ENCODE measurements at regions not wholly inside any gene's neighbourhood (a gene's known extent, or its start where the extent isn't known, plus 50 kb on each side); places are given as distances from the start of the nearest gene placed in this dataset.

DNA sequence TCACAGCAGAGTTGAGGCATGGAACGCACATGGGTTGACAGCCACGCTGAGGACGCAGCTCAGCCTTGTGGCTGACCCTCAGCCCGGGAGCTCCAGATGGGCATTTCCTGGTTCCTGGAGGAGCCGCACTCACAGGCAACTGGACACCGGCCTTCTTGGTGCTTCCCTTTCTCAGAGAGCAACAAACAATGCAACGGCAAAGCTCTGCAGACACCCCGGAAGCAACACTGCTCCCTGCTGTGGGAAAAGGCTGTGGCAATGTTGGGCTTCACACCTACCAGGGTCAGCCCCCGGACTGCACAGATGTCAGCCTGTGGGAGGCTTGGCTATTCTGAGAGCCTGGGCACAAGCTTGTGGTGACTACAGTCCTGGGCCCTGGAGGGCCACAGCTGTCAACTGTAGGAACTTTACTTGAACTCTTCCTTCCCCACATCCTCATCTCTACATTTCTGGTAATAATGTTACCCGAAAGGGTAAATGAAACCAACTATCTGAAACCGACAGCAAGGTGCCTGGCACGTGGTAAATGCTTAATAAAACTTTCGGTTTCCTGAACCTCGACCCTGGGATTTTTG, 597.5 kb upstream of the MKI67 start:
- no peak for DNase-seq

DNA sequence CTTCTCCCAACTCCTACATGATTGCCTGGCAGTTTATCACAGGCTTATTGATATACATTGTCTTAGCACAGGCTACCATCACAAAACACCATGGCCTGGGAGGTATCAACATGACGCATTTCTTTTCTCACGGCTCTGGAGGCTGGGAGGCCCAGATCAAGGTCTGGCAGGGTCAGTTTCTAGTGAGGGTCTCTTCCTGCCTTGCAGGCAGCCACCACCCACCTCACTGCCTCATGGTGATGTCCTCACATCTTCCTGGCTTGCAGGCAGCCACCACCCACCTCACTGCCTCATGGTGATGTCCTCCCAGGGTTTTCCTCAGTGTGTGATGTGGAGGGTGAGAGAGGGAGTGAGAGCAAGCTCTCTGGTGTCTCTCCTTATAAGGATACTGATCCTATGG, 599.3 kb upstream of the MKI67 start:
- no peak for DNase-seq

DNA sequence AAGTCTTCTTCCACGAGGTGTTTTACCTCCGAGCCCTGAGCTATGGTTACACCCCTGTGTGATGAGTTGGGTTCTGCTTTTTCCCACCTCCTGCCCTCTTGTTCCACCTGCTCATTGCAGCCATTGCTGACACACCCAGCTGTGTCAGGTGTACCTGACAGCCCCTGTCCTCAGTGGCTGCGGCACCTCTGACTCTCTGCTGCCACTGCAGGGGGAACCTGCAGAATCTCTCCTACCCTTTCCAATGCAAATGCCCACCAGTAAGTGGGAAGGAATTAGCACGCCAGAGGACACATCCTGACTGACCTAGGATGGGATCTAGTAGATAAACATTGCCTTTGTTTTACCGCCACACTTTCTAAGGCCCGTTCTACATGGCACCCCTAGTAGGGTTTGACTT, 600.9 kb upstream of the MKI67 start:
- DNase-seq, result no peak

DNA sequence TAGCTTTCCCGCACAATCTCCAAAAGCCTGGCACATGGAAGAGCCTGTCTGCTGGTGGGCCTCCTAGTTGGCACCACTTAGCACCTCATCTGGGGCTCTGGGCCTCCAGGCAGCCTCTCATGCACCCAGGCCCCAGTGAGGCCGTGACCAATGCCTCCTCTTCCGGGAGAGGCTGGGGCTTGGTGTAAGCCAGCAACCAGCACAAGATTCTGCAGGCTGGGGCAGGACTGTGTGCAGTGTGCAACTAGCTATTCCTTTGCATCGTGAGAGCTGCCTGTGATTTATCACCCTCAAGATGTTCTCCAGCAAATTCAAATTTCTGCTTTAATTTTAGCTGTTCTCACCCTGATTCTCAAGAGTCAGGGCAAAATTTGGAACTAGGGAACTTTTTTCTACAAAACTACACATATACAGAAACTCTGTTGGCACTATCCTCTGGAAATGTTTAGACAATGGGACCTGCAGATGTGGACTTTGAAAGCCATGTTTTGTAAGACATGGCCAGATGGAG, 603.7 kb upstream of the MKI67 start:
- no peak for DNase-seq

DNA sequence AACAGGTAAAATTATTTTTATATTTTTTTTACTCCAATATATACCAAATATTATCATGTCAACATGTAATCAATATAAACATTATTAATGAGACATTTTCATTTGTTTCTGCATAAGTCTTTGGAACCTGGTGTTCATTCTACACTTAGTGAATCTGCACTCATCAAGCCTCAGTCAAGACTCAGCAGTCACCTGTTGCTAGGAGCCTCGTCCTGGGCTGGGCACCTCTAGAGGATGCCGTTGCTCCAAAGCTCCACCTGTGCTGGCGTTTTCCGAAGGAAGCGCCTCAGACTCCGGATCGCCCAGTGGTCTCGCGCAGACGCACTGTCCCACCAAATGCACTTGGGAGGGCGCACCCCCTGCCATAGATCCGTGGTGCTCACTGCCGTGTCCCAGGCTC, 604.7 kb upstream of the MKI67 start:
- DNase-seq, result no peak

DNA sequence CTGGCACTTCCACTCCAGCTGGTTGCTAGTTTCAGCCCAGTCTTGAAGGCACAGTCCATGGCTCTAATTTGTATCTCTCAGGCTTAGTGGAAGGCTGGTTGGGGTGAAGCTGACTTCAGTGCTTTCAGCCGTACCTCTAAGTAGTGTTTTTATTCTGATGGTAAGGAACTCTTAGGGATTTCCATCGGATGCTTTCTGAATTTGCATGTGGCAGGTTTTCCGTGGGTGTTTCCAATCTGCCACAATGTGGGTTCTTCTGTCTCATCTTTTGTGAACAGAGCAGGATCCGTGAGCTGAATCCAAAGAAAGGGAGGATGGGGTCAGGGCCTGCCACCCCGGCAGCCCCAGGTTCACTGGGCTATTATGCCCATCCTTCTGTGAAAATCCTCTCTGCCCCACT, 607.9 kb upstream of the MKI67 start:
- no peak for DNase-seq

DNA sequence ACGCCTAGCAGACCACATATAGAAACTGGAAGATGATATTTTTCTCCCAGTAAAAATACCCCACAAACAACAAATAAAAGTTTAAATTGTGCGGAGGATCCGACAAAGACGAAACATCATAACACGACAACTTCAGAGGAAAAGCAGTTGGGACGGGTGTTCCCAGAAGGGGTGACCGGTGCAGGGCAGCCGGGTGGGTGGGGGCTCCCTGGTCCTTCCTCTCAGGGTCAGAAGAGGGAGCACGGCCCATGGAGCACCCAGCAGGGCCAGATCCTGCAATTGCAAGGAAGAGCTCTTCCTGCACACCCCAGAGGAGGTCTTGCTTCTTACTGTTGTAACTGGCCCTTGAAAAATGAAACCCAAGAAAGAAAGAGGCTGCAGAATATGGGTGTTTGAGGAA, 608.5 kb upstream of the MKI67 start:
- no peak for DNase-seq

DNA sequence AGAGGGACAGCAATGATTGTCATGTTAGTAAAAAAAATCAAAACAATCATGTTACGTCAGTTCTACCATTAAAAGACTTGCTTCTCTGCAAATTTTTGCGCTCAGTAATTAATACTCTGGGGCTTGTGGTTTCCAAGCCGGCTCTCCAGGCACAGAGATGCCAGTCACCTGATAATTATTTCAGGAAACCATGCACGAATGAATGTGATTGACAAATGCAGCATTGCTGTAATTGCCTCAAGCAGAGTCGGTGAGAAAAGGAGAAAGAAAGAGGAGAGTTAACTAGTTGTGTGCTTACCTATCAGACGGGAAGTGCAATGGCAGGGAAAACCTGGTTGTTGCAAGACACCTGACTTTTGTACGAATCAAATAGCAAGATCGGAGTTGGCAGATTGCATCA, 609.8 kb upstream of the MKI67 start:
- no peak for DNase-seq

DNA sequence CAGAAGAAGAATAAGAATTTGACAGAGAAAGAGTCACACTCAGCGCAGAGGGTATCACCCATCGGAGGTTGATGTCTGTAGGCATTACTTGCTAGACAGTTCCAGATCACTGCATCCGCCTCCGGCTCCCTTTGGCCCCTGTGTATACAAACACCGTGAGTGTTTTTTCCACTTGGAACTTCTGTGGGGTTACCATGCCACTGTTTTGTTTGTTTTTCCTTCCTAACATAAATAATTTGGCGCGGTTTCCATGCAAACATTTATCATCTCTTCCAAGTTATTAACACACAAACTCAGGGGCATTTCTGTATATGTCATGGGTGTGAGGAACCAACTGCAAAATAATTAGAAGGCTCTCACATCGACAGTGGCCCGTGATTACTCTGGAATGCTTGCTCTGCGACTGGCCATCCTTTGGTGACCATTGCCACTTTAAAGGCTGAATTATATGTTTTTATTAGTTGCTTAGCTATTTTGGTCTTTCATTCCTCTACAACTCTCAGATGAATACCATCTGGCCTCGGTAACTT, 612.2 kb upstream of the MKI67 start:
- no peak for DNase-seq

DNA sequence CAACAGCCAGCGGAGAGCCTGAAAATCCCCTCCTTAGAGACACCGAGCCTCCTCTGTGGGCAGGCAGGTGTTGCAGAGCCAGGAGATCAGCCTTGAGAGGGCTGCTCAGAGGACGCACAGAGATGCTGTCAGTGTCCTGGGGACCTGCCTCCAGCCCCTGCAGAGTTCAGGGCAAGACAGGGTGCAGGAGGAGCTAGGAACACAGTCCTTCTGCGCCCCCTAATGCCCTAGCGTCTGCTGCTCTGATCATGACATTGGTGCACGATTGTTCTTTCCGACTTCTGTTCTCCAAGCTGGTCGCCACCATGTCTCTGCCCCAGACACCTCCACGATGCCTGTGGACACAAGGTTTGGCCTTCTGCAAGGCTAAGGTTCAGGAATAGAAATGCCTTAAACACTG, 613.7 kb upstream of the MKI67 start:
- no peak for DNase-seq

DNA sequence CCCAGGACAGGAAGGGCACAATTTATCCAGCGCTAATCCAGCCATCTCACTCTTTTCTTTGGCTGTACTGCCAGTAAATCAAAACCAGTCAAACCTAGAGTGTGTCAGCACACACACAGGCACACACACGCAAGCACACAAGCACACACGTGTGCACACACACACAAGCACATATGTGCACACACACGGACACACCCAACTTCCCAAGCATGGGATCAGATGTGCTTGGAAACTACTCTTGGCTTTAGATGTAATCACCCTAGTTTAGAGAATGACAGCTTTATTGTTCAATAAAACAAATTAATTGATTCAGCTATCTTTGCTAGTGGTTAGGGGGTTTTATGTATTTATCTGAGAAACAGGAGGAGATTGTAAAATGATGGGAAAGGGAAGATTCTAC, 615.0 kb upstream of the MKI67 start:
- DNase-seq, result no peak

DNA sequence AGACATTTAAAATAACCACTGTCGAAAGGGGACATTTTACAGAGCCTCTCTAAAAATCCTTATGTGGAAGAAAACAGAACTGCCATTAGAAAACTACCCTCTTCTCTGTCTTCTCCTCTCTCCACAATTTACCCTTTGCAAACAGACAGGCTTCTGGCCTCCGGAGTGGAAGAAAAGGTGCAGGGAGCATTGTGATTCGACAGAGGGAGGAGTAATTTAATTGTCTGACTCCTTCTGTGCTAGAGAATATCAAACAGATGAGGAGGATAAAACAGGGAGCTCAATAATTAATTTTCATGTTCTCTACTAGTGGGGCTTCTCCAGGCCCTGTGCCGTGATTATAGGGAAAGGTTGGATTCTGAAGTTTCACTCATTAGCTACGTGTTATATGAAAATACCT, 615.5 kb upstream of the MKI67 start:
- no peak for DNase-seq

DNA sequence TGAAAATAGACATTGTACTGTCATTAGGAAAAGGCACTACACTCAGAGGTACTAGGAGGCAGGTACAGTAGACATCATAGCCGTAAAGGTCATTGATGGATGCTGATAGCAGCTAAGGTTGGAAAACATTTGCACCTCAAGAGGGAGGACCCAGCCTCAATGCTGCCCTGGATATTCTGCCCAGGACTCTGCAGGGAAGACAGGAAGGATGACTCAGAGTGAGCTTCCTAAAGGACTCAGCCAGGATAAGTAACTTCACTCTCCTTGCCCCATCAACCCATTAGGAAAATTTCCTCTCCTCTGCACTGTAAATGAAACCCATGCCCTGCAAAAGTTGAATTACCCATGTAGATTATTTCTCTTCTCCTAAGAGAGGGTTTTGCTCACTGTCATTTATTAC, 617.9 kb upstream of the MKI67 start:
- no peak for DNase-seq

DNA sequence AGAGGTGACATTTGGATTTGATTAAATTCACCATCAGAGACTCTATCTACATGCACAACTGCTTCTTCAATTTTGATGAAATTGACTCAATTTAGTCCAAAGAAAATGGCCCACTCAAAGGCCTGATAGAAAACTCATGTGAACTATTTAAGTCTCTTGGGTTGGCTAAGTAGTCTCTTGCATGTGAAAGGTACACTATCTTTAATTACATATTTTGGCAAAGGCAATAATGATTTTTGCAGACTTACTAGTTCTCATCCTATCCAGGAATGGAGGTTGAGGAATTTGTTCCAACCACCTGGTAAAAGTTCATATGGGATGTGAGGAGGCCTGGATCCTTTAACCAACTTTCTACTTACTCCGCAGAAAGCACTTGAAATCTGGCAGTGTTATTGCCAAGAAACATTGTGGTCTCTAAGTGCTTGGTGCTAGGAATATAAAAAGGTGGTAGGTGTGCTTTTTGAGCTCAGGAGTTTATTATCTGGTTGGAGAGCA, 618.6 kb upstream of the MKI67 start:
- DNase-seq, result no peak

DNA sequence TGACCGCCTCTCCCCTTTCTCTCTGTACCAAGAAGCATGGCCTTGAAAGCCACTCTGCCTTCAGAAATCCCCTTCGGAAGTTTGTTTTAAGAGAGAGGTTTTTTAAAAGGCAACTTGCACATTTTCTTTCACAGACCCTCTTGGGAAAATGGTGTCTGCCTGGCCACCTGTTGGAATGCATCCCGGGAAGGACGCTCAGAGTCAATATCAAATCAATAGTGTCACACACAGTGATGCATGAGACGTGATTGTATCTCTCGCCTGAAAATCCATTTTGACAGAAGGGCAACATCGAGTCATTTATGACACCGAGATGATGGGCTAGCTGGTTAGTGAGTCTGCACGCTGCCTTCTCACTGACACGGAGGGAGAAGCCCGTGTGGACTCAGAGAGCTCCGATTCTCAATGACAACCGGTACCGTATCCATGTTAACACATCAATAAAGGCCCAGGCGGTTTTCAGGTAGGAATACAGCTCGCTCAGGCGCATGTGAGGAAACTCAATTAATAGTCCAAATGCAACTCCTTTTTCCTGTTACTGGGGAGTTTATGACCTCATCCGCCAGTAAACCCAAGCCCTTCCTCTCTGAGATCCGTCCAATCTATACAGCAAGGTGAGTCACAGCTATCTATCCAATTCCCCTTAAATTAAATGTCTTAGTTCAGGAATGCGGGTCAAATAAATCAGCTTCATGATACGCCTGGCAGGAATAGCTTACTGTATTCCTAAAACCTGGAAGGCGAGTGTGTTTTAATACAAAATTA, 621.5 kb upstream of the MKI67 start:
- DNase-seq, result no peak

DNA sequence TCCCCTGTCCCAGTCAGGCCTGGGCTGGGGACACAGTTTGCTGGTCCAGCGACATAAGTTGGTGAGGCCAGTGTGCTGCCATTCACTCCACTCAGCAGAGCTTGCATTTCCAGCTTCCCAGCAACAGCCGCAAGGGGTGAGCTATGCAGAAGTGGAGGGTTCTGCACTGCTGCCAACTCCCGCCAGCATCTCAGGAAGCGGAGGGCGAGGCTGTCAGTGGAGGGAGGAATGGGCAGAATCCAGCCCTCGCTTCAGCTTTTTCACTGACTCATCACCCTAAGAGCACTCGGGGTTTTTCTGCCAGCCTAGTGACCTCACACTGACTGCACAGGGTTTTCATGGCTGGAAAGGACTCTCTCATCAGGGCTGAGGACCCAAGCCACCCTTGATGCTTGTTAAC, 625.1 kb upstream of the MKI67 start:
- no peak for DNase-seq

DNA sequence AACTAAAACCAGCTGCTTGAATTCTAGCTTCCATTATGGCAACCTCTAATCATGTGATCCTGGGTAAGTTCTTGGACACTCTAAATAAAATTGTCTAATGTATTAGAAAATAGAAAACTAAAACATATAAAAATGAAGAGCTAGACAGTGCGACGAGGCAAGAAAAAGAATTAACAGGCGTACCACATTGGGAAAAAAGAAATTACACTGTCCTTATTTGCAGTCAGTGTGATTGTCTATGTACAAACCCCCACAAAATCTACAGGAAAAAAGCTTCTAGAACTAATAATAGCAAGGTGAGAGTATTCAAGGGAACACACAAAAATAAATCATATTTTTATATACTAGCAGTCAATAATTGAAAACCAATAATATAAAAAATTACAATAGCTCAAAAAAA, 625.6 kb upstream of the MKI67 start:
- no peak for DNase-seq

DNA sequence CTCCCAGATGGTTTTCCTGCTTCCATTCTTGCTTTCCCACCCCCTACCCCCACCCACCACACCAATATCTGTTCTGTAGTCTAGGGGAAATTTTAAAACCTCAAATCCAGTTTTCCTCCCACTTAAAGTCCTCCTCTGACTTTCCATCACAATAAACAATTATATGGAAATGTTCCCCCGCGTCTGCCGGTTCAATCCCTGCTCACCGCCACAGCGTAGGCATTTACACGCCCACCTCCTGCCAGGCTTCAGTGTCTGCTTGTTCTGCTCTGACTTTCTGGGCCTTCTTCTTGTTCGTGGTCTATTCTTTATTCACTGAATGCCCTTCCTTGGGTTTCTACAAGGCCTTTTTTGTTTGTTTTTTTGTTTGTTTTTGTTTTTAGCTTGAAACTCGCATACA, 633.0 kb upstream of the MKI67 start:
- DNase-seq, result no peak

DNA sequence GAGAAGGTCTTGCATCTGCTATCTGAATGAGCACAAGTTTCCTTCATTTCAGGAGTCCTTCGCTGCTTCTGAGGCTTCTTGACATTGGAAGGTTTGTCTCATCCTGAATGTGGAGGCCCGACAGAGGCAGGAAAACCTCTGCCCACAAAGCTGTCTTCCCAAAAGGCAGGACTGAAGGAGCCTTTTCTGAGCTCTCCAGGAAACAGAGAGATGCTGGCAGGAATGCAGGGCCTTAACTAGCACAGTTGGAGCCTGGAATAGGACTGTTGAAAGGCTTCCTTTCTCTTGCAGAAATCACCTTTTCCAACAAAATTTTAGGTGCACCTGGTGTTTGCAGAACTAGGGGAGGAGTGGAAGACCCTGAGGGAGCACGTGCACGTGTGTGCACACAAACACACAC, 637.4 kb upstream of the MKI67 start:
- no peak for DNase-seq

DNA sequence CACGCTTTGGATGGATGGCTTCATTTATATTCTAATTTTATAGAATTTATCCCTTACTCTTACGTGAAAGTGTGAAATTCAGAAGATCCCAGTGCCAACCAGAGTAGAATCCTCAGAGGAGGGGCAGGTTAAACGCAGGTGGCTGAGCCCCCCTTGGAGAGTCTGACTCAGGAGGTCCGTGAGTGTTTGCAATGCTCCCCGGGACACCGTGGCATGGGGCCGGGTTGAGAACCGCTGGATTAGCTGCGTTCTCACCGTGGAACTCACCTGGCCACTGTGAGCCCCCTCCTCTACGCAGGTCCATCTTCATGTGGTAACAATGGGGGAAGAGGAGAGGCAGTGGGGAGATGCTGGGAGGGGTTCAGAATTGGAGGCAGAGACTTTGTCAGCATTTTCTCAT, 638.0 kb upstream of the MKI67 start:
- DNase-seq, result no peak

DNA sequence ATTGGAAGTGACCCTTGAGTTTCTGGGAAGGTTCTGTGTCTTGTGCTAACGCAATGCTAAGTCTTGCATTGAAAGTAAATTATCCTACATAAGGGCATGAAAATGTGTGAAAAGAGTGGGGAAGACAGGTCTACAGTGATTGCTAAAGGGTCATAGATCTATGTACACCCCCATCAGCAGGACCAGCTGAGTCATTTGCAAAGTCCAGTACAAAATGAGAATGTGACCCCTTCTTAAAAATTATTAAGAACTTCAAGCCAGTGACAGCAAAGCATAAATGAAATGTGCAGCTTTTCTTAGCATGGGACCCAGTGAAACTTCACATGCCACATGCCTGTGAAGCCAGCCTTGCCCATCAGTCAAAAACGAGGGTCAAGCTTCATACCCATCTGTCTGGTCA, 640.7 kb upstream of the MKI67 start:
- no peak for DNase-seq

DNA sequence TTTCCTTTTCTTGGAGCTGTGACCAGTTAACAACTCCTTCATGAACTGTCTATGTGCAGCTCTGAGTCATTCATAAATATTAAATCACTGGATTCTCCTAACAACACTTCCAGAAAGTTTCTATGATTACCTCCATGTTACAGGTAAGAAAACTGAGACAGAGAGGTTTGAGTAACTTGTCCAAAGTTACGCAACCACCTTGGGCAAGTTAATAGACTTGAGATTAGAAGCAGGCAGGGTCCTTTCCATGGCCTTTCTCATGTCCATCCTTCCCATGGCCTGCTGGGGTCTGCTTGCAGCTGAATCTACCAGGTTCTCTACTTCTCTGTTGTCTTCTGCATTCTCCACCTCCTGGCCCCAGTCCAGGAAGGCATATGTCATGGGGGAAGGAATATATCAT, 648.8 kb upstream of the MKI67 start:
- no peak for DNase-seq

DNA sequence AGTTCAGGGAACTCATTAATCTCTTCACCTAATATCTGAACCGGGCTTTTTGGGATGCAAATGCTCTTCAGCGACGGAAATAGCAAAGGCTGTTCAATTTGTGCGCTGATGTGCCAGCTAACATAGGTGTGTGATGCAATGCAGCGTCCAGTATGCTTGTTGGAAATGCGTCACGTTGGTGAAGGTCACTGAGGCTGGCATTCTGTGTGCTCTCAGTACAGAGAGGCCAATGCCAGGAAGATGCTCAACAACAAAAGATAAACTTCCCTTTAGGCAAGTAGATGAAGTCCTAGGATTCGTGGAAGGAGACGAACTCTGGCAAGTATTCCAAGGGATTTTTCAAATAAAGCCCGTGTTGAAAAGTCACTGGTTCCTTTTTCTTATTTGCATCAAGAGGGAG, 649.5 kb upstream of the MKI67 start:
- no peak for DNase-seq

DNA sequence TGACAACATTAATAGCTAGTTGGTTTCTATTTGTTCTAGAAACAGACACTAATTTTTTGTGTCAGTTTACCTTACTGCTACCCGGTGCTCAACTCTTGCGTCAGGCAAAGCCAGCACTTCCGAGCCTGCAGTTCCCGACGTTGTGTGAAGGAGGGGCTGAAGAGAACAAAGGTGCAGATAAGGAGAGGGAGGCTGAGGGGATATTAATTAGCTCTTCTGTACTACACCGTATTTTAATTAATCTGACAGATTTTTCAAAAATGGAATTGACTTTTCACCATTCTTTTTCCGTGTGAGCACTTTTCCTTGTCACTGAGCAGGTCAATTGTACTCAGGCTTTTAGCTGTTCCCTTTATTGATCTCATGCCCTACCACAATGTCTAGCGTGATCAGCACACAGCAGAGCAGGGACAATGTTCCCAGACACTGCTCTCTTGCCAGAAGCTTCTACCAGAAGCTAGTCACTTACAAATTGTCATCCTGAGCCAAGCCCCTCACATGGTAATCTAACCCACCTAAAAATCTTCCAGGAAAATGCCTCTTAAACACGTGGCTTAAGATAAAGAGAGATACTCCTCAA, 650.5 kb upstream of the MKI67 start:
- no peak for DNase-seq

All from CD4-positive, alpha-beta T cell treated with Interleukin-15 for 1 hour (primary cell).